ENCODE measurements at regions not wholly inside any gene's neighbourhood (a gene's known extent, or its start where the extent isn't known, plus 50 kb on each side); places are given as distances from the start of the nearest gene placed in this dataset.

- no peaks in the 10 kb centered on the region for H3K36me3 ChIP-seq (ENCODE audit: insufficient read depth)
- DNase-seq (ENCODE audit: extremely low spot score): no peak
- WGBS: 56% methylated on average over 9 of the region's 9 CpGs
- H3K27ac ChIP-seq (ENCODE audit: low read depth): no peak overlapping the region
- no peaks in the 10 kb centered on the region for H3K4me1 ChIP-seq (ENCODE audit: insufficient read depth)
- no peak overlapping the region for H3K4me3 ChIP-seq (ENCODE audit: low read depth, low read length)
These were observed 50.4 kb downstream of the RTL9 start for GRCh38 chrX:110408949-110409588.

GRCh38 chrX:110409925-110410324 lies 51.3 kb downstream of the RTL9 start:
- Histone ChIP-seq H3K4me1 (ENCODE audit: insufficient read depth) (no peaks in the 10 kb centered on the region), H3K27ac (ENCODE audit: low read depth) (no peak overlapping the region), H3K36me3 (ENCODE audit: insufficient read depth) (no peaks in the 10 kb centered on the region), H3K4me3 (ENCODE audit: low read depth, low read length) (no peak overlapping the region)
- 52% methylated on average over 6 of the region's 6 CpGs for WGBS
- DNase-seq (ENCODE audit: extremely low spot score): no peak

DNA sequence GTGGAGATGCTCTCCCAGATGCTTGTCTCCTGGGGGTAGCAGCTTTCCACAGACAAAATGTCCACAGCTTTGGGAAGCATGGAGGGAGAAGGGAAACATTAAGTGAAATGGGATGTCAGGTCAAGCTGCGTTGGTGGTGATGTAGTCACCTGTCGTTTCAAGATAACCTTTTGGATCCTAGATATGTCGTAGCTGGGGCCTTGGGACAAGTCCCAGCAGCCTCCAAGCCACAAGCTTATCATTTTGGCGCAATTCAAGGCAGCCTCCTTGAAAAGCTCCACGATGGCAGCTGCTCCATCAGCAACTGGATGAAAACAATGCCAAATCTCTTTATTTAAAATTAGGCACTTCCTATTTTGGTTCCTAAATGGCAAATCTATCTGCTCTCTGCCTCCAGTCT lies 52.0 kb downstream of the RTL9 start:
- 56% methylated on average over 5 of the region's 5 CpGs for WGBS
- Histone ChIP-seq H3K27ac (ENCODE audit: low read depth) (no peak overlapping the region), H3K36me3 (ENCODE audit: insufficient read depth) (no peaks in the 10 kb centered on the region), H3K4me3 (ENCODE audit: low read depth, low read length) (no peak overlapping the region), H3K4me1 (ENCODE audit: insufficient read depth) (no peaks in the 10 kb centered on the region)
- no peak for DNase-seq (ENCODE audit: extremely low spot score)

GRCh38 chrX:110412971-110413726 lies 54.5 kb downstream of the RTL9 start:
- peak; percentile 25 for DNase-seq (ENCODE audit: extremely low spot score)
- Histone ChIP-seq H3K36me3 (ENCODE audit: insufficient read depth) (no peaks in the 10 kb centered on the region), H3K27ac (ENCODE audit: low read depth) (no peak overlapping the region), H3K4me3 (ENCODE audit: low read depth, low read length) (no peak overlapping the region), H3K4me1 (ENCODE audit: insufficient read depth) (no peaks in the 10 kb centered on the region)
- 14% methylated on average over 18 of the region's 18 CpGs for WGBS

- no peak overlapping the region for H3K27ac ChIP-seq (ENCODE audit: low read depth)
- DNase-seq (ENCODE audit: extremely low spot score): no peak
- WGBS: 88% methylated on average over 1 of the region's 1 CpG
These were observed 55.1 kb downstream of the RTL9 start for GRCh38 chrX:110413727-110414124.

GRCh38 chrX:110414273-110414672 lies 55.6 kb downstream of the RTL9 start:
- H3K36me3 ChIP-seq (ENCODE audit: insufficient read depth): no peaks in the 10 kb centered on the region
- 42% methylated on average over 3 of the region's 3 CpGs for WGBS
- no peak for DNase-seq (ENCODE audit: extremely low spot score)
- no peaks in the 10 kb centered on the region for H3K4me1 ChIP-seq (ENCODE audit: insufficient read depth)
- H3K4me3 ChIP-seq (ENCODE audit: low read depth, low read length): no peak overlapping the region
- no peak overlapping the region for H3K27ac ChIP-seq (ENCODE audit: low read depth)

More at GRCh38 chrX:110413727-110414124, 55.1 kb downstream of the RTL9 start:
- no peaks in the 10 kb centered on the region for H3K4me1 ChIP-seq (ENCODE audit: insufficient read depth)
- no peak overlapping the region for H3K4me3 ChIP-seq (ENCODE audit: low read depth, low read length)
- H3K36me3 ChIP-seq (ENCODE audit: insufficient read depth): no peaks in the 10 kb centered on the region

DNA sequence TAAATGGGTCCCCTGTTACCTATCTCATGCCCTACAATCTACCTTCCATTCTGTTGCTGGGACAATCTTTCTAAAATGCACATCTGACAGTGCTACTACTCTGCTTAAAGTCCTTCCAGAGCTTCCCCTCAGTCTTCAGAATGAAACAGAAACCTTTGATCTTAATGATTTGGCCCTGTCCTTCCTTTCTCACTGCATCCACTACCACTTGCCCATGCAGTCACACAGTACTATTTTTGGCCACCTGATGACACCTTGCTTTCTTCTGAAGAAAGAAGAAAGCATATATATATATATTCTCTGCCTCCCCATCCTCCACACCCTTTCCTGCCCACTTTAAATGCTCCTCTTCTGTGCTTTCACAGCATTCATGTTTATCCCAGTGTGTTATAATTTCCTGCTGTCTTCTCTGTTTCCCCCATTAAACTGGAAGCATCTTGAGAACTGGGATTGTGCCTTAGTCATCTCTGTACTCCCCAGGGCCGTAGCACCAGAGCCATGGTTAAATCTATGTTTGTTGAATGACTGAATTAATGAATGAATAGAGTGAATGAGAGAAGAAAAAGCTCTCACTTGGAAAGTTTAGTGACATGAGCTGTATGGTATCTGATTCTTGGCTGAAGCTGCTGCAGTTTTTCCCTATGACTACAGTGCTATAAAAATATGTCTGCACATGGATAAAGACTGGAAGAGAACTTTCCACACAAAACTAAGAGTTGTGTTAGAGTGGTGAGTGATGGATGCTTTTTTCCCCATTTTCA lies 56.2 kb downstream of the RTL9 start:
- WGBS: 22% methylated on average over 1 of the region's 1 CpG
- Histone ChIP-seq H3K4me1 (ENCODE audit: insufficient read depth) (no peaks in the 10 kb centered on the region), H3K4me3 (ENCODE audit: low read depth, low read length) (no peak overlapping the region), H3K36me3 (ENCODE audit: insufficient read depth) (no peaks in the 10 kb centered on the region), H3K27ac (ENCODE audit: low read depth) (no peak overlapping the region)
- no peak for DNase-seq (ENCODE audit: extremely low spot score)

GRCh38 chrX:110415440-110416170 lies 57.0 kb downstream of the RTL9 start:
- Histone ChIP-seq H3K27ac (ENCODE audit: low read depth) (no peak overlapping the region), H3K36me3 (ENCODE audit: insufficient read depth) (no peaks in the 10 kb centered on the region), H3K4me1 (ENCODE audit: insufficient read depth) (no peaks in the 10 kb centered on the region), H3K4me3 (ENCODE audit: low read depth, low read length) (no peak overlapping the region)
- WGBS: 76% methylated on average over 6 of the region's 6 CpGs
- DNase-seq (ENCODE audit: extremely low spot score): no peak

DNA sequence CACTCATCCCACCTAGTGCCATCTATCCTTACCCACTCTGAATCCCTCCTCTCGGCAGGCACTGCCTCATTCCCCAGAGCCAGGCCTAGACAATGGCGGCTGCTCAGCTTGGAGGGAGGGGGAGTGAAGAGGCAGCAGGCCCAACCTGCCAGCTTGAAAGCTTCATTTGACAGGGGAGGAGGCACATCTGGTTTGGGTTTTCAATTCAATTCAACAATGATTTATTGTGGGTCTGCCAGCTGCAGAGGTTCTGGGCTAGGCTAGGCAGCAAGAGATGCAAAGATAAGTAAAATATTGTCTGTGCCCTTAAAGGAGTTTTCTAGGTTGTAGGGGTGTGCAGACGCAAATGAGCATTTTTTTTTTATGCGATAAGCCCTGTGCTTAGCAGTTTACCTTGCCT lies 58.5 kb downstream of the RTL9 start:
- DNase-seq (ENCODE audit: extremely low spot score): no peak
- no peak overlapping the region for H3K4me3 ChIP-seq (ENCODE audit: low read depth, low read length)
- H3K36me3 ChIP-seq (ENCODE audit: insufficient read depth): no peaks in the 10 kb centered on the region
- no peaks in the 10 kb centered on the region for H3K4me1 ChIP-seq (ENCODE audit: insufficient read depth)
- no peak overlapping the region for H3K27ac ChIP-seq (ENCODE audit: low read depth)
- WGBS: 90% methylated on average over 4 of the region's 4 CpGs

DNA sequence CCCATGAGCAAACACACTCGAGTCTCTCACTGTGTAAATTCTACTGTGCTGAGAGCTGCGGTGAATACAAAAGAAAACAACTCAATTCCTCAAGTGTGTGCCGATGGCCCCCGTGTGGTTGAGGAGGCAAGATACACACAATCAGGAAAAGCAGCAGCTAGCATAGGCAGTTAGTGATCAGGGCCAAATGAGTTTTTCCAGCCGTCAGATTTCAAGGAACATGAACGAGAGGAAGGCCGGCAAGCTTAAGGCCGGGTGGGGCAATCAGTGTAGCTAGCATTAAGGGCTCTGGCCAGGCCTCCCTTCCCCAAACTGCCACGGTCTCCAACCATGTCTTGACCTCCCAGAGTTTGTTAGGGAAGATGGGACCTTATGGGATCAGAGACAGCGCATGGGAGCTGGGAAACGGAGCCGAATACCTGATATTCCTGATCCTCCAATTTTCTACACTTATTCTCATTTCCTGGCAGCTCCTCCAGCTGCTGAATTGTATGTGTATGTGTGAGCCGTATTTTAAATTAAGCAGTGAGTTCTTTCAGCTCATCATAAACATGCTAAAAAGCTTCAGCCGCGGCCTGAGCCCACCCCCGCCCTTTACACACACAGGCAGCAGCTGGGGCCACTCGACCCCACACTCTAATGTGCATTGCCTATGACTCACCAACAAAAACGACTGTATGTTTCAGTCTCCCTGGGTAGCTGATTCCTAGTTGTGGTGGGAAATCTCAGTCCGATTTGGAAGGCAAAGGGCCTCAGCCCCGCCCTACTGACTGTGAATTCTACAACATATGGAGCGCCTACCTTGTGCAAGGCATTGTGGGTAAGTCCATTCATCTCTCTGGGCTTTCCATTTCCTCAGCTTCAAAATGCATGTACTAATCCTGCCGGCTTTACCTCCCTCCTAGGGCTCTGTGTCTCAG lies 59.9 kb downstream of the RTL9 start:
- WGBS: 21% methylated on average over 22 of the region's 22 CpGs
- H3K4me1 ChIP-seq (ENCODE audit: insufficient read depth): no peaks in the 10 kb centered on the region
- DNase-seq (ENCODE audit: extremely low spot score): peak; percentile 23
- no peak overlapping the region for H3K27ac ChIP-seq (ENCODE audit: low read depth)
- no peaks in the 10 kb centered on the region for H3K36me3 ChIP-seq (ENCODE audit: insufficient read depth)
- no peak overlapping the region for H3K4me3 ChIP-seq (ENCODE audit: low read depth, low read length)

DNA sequence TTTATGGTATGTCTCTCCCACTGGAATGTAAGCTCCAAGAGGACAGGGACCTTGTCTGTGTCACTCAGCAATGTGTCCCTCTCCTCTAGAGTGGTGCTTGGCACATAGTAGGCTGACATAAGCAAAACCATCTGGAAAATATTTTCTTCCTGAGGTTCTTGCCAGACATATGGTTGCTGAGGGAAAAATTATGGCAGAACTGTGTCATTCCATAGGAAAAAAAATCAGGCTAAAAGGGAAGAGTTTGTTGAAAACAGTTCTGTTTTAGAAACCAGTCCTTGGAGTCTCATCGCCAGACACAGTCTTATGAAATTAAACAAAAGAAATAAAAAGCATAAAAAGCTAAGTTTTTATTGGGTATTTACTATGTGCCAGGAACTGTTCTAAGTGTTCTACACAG lies 60.9 kb downstream of the RTL9 start:
- no peak for DNase-seq (ENCODE audit: extremely low spot score)
- Histone ChIP-seq H3K4me3 (ENCODE audit: low read depth, low read length) (no peak overlapping the region), H3K27ac (ENCODE audit: low read depth) (no peak overlapping the region), H3K4me1 (ENCODE audit: insufficient read depth) (no peaks in the 10 kb centered on the region), H3K36me3 (ENCODE audit: insufficient read depth) (no peaks in the 10 kb centered on the region)
- WGBS: 33% methylated on average over 1 of the region's 1 CpG

GRCh38 chrX:110420771-110421499 lies 62.3 kb downstream of the RTL9 start:
- 51% methylated on average over 9 of the region's 9 CpGs for WGBS
- no peak overlapping the region for H3K4me3 ChIP-seq (ENCODE audit: low read depth, low read length)
- DNase-seq (ENCODE audit: extremely low spot score): no peak
- H3K36me3 ChIP-seq (ENCODE audit: insufficient read depth): no peaks in the 10 kb centered on the region
- no peak overlapping the region for H3K27ac ChIP-seq (ENCODE audit: low read depth)
- no peaks in the 10 kb centered on the region for H3K4me1 ChIP-seq (ENCODE audit: insufficient read depth)
